VCaP (cell line): ENCODE measurements at regions not wholly inside any gene's neighbourhood (a gene's known extent, or its start where the extent isn't known, plus 50 kb on each side); places are given as distances from the start of the nearest gene placed in this dataset.

Source experiments
- H3K27ac ChIP-seq: fragments of 450-650 bp; 2 replicates; pipeline ENCODE4 v1.5.1; 2017
- TF ChIP-seq, protein P1 (sequence below): fragments of 450-650 bp; conservative IDR thresholded peaks from 2 replicates; pipeline ENCODE4 v1.5.1; 2017; ENCODE audit warnings: mild to moderate bottlenecking, moderate library complexity

DNA sequence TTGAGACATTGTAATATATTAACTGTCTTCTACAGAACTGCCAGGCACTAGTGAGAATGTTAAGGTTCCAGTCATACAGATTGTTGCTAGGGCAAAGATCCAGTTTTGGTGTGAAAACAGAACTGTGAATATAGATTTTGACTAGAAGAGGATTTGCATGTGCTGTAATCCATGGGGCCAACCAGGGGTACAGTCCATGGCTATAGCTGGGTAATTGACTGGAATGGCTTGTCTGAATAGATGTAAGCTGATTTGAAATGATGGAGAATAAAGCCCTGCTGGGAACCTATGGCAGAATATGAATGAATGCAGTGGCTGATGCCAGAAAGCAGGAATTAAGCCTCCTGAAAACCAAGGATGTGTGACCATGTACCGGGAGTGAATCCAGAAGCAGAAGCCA is 748.5 kb upstream of the CDH10 start:
- TF ChIP-seq, protein P1, sequence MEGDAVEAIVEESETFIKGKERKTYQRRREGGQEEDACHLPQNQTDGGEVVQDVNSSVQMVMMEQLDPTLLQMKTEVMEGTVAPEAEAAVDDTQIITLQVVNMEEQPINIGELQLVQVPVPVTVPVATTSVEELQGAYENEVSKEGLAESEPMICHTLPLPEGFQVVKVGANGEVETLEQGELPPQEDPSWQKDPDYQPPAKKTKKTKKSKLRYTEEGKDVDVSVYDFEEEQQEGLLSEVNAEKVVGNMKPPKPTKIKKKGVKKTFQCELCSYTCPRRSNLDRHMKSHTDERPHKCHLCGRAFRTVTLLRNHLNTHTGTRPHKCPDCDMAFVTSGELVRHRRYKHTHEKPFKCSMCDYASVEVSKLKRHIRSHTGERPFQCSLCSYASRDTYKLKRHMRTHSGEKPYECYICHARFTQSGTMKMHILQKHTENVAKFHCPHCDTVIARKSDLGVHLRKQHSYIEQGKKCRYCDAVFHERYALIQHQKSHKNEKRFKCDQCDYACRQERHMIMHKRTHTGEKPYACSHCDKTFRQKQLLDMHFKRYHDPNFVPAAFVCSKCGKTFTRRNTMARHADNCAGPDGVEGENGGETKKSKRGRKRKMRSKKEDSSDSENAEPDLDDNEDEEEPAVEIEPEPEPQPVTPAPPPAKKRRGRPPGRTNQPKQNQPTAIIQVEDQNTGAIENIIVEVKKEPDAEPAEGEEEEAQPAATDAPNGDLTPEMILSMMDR = no peak
- no peak overlapping the region for H3K27ac ChIP-seq

DNA sequence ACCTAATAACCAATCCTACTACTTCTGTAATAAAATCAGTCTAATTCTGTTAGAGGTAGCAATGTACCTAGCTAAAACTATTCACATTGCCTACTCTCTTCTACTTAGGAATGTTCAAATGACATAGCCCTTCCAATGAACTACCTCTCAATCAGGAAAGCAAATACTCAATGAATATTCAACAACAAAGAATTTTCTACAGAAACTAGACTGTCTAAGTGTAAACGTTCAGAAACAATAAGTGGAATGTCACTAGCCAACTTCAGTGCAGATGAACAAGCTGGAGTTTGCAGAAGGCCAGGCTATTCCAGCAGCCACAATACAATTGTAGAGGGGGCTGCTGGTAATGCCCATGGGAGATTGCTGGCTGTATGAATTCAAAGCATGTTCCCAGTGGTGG is 743.2 kb upstream of the CDH10 start:
- TF ChIP-seq, protein P1 = no peak
- H3K27ac ChIP-seq = no peak overlapping the region

DNA sequence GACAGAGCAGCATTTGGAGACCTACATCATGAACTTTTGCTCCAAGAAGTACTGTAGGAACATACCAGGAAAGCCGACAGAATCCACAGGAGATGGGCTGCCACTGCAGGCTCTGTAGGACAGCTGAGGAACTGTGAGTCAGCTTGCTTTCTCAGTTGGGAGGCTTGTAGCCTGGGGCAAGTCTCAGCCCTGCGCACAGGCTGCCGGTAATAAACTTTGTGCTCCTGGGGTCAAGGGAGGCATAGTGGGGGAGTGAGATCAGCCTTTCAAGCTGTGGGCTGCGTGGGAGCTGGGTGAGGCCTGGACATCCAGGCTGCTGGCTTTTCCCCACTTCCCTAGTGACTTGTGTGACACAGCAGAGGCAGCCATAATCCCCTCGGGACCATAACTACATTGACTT is 718.0 kb upstream of the CDH10 start:
- no peak overlapping the region for H3K27ac ChIP-seq
- TF ChIP-seq, protein P1 = no peak

DNA sequence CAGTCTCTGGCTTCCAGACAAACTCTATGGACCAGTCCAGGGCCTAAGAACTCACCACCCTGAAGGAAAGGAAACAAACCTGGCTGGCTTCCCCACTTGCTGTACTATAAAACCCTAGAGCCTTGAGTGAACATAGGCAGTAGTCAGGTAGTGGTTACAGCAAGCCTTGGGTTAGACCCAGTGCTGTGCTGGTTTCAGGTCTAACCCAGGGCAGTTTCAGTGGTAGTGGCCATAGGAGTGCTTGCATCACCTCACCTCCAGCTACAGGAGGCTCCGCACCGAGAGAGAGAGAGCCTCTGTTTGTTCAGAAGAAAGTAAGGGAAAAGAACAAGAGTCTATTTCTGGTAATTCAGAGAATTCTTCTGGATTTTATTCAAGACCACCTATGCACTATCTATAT is 714.1 kb upstream of the CDH10 start:
- no peak overlapping the region for H3K27ac ChIP-seq
- TF ChIP-seq, protein P1 = no peak

DNA sequence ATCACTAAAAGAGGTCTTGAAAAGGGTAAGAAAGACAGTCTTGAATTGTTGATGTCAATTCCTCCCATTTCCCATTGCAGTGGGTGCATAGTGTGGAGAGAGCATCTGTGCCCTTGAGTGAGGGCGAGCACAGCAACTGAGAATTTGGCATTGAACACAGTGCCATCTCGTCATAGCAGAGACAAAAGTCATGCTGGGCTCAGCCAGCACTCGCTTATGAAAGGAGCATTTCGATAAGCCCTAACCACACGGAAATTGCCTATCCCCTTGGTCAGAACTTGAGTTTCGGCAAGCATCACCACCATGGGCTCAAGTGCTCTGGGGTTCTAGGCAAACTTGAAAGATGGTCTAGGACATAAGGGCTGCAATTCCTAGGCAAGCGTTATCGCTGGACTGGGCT is 712.8 kb upstream of the CDH10 start:
- TF ChIP-seq, protein P1 = no peak
- no peak overlapping the region for H3K27ac ChIP-seq

DNA sequence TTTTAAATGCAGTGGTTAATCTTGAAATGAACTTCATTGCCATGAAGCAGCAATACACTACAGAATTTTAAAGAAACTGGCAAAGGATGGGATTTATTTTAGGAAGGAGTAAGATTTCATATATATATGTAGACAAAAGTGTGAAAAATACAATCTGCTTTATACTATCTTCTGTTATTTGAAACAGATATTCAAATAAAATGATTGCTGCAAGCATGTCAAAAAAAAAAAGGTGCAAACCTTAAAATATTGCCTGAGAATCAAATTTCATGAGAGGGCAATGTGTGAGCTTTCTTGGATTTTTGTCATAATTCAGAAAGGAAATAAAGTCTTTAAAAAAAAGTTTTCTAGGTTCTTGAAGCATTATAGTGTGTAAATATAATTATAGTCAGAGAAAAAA is 705.0 kb upstream of the CDH10 start:
- H3K27ac ChIP-seq = no peak overlapping the region
- TF ChIP-seq, protein P1 = no peak

DNA sequence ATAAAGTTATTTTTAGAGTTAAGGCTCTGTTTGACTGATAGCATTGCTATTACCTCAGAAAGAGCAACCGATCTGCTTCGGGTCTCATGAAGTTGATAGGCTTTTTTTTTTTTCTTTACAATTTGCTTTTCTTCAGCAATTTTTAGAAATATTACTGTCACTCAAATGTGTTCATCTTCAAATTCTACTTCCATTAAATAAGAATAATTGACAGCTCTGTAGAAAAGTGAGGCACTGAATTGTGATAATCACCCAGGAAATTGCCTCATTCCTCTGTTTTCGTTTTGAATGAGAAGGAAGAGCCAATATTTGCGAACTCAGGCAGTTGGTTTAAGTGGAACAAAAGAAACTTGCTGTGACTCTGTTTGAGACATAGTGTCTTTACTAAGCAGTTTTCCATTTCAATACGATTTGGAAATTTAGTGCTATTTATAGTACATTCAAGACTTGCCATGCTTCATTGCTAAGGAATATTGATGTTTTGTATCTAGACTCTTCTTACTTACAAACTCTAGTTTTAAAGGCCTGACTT is 700.5 kb upstream of the CDH10 start:
- H3K27ac ChIP-seq = no peak overlapping the region
- TF ChIP-seq, protein P1 = no peak
